ENCODE measurements at regions not wholly inside any gene's neighbourhood (a gene's known extent, or its start where the extent isn't known, plus 50 kb on each side); places are given as distances from the start of the nearest gene placed in this dataset.

GRCh38 chr5:167708449-167708848 lies 583.0 kb upstream of the WWC1 start:
- no peak for DNase-seq (ENCODE audit: low spot score)

DNA sequence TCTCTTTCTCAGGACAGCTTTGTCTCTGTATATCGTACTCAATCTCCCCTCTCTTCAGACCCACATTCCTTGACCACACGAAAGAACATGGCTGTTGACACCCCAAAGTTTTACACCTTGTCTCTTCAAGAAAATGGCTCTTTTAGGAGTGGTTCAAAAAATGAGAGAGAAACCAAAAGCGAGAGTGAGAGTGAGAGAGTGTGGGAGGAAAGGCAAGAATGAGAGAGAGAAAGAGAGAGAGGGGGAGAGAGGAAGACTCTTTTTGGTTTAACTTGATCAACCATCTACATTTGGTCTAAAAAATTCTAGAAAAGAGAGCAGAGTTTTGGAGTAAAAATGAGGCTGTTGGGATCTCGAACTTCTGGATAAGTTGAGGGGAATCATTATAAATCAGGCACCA lies 581.8 kb upstream of the WWC1 start:
- DNase-seq (ENCODE audit: low spot score), result no peak

- no peak for DNase-seq (ENCODE audit: low spot score)
These were observed 580.9 kb upstream of the WWC1 start for GRCh38 chr5:167710444-167711073.

- no peak for DNase-seq (ENCODE audit: low spot score)
These were observed 578.4 kb upstream of the WWC1 start for GRCh38 chr5:167712986-167713585.

- DNase-seq (ENCODE audit: low spot score), result no peak
These were observed 577.5 kb upstream of the WWC1 start for GRCh38 chr5:167713896-167714295.

DNA sequence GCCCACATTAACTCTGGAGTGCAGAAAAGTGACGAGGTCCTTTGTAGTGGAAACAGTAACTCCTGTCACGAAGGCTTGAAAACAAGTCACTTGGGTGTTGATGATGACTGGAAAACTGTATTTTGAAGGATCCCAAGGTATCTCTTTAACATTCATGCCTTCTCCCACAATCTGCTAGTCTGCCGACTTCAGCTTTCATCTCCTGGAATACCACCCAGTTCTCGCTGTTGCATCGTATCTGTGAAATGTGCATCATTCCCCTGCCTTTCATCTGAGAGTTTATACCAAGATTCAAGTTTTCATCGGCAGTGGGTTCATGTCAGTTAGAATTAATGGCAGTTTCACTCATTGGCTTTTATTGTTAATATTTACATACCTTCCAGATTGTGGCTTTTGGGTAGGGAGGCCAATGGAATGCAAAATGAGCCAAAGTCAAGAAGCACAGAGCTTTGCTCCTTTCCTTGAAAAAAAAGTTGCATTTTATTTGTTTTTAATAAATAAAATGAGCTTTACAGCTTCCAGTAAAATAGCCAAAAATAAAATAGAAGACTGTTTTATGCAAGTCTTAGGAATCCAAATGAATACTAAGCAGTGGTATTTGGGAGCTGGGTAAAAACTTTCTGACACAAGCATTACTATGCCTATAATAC lies 575.2 kb upstream of the WWC1 start:
- DNase-seq (ENCODE audit: low spot score), result no peak

- no peak for DNase-seq (ENCODE audit: low spot score)
These were observed 571.2 kb upstream of the WWC1 start for GRCh38 chr5:167720259-167720658.

DNA sequence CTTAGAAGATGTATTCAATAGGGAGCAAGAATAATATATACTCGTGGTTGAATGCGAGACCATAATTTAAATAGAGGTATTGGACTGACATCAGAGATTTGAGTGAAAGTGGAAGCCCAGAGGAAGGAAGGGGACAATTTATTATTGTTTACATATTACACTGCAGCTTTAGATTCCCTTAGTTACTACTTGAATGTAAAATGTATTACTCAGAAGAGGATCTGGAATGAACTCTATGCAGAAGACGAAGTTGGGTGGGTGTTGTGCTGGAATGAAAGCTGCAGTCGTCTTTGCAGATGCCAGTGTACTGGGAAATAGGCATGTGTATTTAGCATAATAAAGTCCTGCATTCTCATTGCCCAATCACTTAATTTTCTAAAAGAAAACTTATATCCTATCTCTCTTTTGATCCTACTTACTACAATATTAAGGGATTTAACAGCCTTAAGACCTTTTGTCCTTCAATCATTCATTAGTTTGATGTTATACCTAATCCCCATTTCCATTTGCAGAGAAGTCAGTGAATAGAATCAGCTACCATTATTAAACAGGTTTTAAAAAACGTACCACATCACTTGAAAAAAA lies 570.7 kb upstream of the WWC1 start:
- peak; percentile 18 for DNase-seq (ENCODE audit: low spot score)

DNA sequence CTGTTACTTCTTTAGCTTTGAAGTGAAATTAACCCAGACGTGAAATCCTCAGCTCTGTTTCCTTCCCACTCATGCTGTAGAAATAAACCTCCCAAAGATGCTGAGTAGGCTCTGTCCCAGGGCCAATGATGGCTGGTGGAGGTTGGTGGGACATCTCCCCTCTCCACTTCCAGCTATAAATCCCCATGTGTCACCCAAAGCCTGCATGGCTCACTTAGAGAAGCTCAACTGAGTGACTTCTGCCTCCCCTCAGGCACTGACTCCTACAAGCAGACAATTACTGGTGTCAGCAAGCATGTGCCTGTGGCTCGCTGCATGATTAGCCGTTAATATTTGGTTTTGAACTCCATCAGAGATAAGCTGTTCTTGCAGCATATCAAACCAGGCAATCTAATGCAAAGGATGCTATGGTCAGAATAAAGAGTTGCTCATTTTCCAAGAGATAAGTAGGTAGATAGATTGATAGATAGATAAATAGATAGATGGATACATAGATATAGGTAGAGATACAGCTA lies 569.5 kb upstream of the WWC1 start:
- DNase-seq (ENCODE audit: low spot score), result no peak

GRCh38 chr5:167723254-167723871 lies 568.1 kb upstream of the WWC1 start:
- peak; percentile 87 for DNase-seq (ENCODE audit: low spot score)

DNA sequence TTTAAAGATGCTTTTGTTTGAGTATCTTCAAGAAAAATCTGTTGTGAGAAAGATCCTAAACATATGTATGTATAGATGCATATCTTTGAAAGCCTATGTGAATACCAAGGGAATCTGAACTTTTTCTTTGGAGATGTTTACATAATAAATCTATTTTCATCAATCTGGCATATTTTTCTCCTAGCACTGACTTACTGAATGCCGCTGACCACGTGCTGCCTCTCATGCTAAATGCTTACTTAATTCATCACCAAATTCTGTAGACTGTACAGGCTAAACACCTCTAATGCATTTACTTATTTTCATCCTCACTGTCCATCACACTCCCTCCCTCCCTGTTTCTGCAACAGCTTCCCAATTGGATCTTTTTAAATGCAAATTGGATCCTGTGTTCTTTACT lies 566.2 kb upstream of the WWC1 start:
- DNase-seq (ENCODE audit: low spot score), result no peak

DNA sequence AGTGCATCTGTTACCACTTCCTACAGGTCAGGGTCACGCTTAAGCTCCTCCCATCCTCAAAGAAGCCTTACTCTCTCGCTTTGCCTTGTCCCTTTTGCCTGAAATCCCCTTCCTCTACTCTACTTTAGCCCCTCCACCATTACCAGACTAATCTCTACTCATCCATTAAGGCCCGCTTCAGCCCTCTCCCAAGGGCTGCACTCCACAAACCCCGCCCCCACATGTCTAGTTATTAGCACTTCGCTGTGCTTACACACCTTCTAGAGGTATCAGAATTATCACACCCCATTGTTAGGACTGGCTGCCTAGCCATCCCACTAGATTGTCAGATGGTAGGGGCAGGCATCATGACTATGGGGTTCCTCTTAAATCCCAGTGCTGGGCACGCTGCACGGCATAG lies 565.7 kb upstream of the WWC1 start:
- DNase-seq (ENCODE audit: low spot score), result no peak

GRCh38 chr5:167726642-167727041 lies 564.8 kb upstream of the WWC1 start:
- DNase-seq (ENCODE audit: low spot score), result no peak

DNA sequence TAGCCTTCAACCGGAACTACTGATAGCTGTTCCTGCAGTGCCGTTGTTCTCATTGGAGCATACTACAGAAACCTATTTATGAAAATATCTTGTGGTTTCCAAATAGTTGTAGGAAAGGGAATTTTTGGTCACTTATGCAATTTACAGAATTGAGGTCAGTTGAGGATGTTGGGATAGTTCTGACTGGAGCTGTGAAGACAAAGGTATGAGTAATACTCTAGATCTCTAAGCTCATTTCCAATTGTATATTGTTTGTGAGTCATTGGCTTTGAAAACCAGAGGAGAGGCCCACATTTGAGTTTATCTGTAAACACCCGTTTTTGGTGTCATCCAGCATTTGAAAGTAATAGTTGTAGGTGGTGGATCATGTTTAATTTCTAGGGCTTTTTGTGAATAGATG lies 561.3 kb upstream of the WWC1 start:
- no peak for DNase-seq (ENCODE audit: low spot score)

- no peak for DNase-seq (ENCODE audit: low spot score)
These were observed 560.8 kb upstream of the WWC1 start for GRCh38 chr5:167730656-167731055.

DNA sequence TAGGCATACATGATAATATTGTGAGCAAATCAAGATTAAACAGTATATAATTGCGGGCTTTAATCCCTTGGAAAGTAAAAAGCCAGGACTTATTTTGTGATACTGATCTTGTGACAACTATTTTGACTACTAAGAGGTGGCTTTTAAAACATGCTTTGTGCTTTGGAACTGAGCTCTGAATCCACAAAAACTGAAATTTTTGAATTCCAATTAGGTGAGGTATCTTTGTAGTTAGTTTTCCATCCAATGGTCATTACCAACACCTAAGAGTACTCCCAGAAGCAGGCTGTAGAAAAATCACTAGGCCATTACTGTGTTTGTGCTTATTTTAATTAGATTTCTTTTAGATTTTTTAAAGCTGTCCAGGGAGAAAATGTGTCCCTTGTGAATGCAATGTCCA lies 559.5 kb upstream of the WWC1 start:
- DNase-seq (ENCODE audit: low spot score), result no peak

GRCh38 chr5:167732499-167732898 lies 558.9 kb upstream of the WWC1 start:
- DNase-seq (ENCODE audit: low spot score), result no peak

DNA sequence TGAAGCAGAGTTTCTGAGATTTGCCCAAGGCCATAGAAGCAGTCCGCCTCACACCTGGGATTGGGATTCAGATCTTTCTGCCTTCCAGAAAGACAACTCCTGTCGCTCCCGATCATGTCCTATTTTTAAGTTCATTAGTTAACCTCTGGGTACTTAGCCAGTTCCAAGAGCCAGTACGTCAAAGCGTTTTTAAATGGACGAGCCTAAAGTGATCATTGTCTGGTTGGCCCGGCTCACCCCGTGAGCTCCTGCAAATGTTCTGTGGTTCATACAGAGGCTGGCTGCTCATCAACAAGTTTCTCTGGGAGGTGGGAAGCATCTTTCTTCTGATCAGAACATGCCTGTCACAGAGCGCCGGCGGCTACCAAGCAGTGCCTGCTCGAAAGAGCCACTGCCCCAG lies 554.5 kb upstream of the WWC1 start:
- no peak for DNase-seq (ENCODE audit: low spot score)

DNA sequence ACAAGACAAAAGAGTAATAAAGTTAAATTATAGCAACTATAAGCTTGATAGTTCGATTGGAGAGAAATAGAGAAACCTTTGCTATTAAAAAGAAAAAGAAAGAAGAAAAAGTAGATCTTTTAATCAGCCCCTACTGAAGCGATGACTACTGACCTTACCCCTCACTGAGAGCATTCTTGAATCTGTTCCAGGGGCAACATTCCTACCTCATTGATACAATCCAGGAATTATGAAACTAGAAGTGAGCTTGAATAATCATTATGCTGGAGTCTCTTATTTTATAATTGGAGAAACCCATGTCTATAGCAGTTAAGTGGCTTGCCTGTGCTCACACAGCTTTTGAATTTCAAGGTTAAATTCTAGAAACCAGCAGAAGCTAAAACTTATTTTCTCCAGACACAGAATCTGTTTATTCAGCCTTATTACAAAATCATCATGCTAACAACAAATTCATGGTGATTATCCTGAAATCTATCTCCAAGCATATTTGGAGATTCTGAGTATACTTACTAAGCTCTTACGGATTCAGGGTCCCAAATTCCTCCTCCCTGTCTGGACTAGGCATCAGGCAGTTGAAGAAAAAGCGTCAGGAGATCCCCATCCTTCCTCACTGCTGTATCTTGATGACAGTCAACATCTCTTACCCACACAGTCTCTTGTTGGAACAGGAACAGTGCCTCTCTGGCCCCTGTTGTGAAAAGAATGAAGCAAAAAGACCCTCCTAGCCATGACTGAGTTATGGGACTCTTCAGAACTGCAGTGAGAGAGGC lies 547.6 kb upstream of the WWC1 start:
- no peak for DNase-seq (ENCODE audit: low spot score)

DNA sequence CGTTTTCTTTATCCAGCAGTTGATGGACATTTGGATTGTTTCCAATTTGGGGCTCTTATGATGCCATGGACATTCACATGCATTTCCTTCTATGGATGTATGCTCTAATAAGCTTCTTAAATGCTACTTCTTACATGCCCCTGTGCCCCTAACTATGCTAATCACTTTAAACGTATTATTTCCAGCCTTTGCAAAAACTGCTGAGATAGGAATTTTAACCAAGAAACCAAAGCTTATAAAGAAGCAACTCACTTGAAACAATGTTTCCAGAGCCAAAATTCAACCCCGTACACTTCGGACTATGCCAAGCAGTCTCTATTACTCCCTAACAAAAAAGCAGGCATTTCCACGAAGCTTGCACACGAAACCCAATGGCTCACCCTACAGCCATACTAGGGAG lies 545.6 kb upstream of the WWC1 start:
- DNase-seq (ENCODE audit: low spot score), result no peak

DNA sequence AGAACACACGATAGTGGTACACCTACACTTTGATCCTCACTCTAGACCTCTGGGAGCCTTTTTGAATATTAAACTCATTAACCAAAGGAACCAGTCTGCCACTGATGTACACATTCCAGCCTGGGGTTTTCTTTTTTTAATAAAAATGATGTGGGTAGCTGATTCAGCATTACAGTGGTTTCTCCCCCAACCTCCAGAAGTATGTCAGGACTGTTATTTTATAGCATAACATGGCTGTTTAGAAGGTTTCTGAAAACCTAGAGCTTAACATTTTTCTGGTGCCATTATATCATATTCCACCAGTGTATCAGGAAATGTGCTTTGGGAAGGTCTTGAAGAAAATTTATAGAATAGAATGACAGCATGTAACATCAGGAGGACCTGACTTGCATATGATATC lies 540.9 kb upstream of the WWC1 start:
- DNase-seq (ENCODE audit: low spot score), result no peak

- DNase-seq (ENCODE audit: low spot score), result no peak
These were observed 538.5 kb upstream of the WWC1 start for GRCh38 chr5:167752936-167753335.
